ENCODE measurements at regions not wholly inside any gene's neighbourhood (a gene's known extent, or its start where the extent isn't known, plus 50 kb on each side); places are given as distances from the start of the nearest gene placed in this dataset.

DNA sequence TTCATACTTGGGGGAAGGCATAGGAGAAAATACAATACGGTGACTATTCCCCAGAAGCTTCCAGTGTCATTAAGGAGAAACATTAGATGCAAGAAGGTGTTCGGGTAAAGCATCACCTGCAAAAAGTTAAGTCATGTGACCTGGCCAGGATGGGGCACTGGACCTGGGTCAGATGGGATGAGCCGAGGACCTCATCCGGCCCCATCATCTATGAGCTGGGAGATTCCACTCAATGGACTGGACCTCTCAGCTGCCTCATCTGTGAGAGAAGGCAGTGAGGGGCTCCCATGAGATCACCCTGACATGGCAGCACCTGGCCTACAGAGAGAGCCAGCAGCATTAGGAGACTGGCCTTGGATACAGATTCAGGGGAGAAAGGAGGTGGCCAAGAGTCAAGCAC lies 111.4 kb upstream of the TEX51 start:
- no peaks in the 10 kb centered on the region for H3K27me3 ChIP-seq (ENCODE audit: control insufficient read depth, insufficient read depth, low read length)
- ChIA-PET CTCF (no interaction called here), POLR2A (no interaction called here)
- H3K36me3 ChIP-seq (ENCODE audit: control insufficient read depth, insufficient read depth, low read length) = no peaks in the 10 kb centered on the region
- TF ChIP-seq, protein P1, sequence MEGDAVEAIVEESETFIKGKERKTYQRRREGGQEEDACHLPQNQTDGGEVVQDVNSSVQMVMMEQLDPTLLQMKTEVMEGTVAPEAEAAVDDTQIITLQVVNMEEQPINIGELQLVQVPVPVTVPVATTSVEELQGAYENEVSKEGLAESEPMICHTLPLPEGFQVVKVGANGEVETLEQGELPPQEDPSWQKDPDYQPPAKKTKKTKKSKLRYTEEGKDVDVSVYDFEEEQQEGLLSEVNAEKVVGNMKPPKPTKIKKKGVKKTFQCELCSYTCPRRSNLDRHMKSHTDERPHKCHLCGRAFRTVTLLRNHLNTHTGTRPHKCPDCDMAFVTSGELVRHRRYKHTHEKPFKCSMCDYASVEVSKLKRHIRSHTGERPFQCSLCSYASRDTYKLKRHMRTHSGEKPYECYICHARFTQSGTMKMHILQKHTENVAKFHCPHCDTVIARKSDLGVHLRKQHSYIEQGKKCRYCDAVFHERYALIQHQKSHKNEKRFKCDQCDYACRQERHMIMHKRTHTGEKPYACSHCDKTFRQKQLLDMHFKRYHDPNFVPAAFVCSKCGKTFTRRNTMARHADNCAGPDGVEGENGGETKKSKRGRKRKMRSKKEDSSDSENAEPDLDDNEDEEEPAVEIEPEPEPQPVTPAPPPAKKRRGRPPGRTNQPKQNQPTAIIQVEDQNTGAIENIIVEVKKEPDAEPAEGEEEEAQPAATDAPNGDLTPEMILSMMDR (IDR thresholded peaks at IDR 0.05; ENCODE audit: insufficient read depth, low read depth, low read length) = no peak
- no peak for DNase-seq (ENCODE audit: low read depth)
- H3K4me3 ChIP-seq (ENCODE audit: low read depth, low read length) = no peak overlapping the region

DNA sequence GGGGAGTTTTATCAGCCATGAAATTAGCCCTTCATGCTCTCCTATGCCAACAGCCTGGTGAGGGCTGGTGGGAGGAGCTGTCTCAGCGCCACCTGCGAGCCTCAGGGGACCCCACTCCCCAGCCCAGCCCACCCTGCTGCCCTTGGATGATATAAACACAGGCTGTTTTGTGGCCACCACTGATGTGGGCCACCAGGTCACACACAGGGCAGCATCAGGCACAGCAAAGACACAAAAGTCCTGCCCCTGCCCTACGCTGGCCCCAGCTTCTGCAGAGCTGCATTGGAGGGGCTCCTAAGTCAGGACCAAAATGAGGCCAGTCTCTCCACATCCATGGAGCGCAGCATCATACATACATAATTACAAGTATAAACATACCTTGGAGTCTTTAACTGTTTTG lies 110.6 kb upstream of the TEX51 start:
- DNase-seq (ENCODE audit: low read depth) = no peak
- TF ChIP-seq, protein P1 (IDR thresholded peaks at IDR 0.05; ENCODE audit: insufficient read depth, low read depth, low read length) = no peak
- CTCF ChIA-PET = no interaction called here
- Histone ChIP-seq H3K36me3 (ENCODE audit: control insufficient read depth, insufficient read depth, low read length) (no peaks in the 10 kb centered on the region), H3K27me3 (ENCODE audit: control insufficient read depth, insufficient read depth, low read length) (no peaks in the 10 kb centered on the region; the same call in 1 of the 2 replicates), H3K4me3 (ENCODE audit: low read depth, low read length) (no peak overlapping the region)
- POLR2A ChIA-PET = no interaction called here

DNA sequence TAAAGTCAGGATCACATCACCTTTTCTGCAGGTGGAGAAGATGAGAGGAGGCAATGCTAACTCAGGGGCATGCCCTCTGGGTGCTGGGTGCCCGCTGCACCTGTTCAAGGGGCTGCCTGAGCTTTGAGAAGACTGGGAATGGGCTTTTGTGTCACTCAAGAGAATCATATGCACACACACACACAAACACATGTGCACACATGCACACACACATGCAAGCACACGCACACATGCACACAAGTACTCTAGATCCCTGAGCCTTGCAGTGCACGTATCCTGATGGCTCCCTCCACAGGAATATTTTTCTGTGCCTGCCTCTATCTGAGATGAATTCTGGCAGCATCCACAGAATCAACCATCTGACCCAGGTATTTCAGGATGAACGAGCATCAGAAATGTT lies 110.0 kb upstream of the TEX51 start:
- no peak overlapping the region for H3K4me3 ChIP-seq (ENCODE audit: low read depth, low read length)
- CTCF ChIA-PET = no interaction called here
- no peaks in the 10 kb centered on the region for H3K36me3 ChIP-seq (ENCODE audit: control insufficient read depth, insufficient read depth, low read length)
- H3K27me3 ChIP-seq (ENCODE audit: control insufficient read depth, insufficient read depth, low read length) = no peaks in the 10 kb centered on the region; the same call in 1 of the 2 replicates
- TF ChIP-seq, protein P1 (IDR thresholded peaks at IDR 0.05; ENCODE audit: insufficient read depth, low read depth, low read length) = no peak
- POLR2A ChIA-PET = no interaction called here
- no peak for DNase-seq (ENCODE audit: low read depth)

DNA sequence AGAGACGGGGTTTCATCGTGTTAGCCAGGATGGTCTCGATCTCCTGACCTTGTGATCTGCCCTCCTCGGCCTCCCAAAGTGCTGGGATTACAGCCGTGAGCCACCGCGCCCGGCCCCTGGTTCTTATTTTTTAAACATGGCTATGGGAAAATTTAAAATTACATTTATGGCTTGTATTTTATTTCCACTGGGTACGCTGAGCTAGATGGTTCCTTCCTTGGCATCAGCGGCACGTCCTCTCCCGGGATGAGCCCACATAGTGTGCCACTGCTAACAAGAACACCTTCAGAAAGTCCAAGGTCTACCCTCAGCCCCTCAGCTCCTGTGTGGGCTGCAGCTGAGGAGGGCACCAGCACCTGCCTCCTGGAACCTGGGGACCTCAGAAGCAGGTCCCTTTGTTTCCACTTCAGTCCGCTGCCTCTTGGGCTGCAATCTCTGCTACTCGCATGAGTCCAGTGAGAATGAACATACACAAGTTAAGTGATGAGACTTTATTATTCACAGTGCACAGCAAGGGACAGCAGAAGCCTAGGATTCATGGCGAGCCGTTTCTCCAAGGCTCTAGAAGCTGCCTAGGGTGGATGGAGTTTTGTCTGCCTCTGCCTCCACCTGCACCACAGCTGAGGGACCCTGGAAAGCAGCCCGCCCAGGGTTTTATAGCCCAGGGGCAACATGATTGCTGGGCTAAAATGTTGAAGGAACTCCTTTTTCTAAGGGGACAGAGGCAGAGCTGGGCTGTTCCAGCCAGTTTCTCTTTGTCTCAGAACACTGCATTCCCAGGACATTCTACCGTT lies 107.5 kb upstream of the TEX51 start:
- CTCF ChIA-PET = no interaction called here
- POLR2A ChIA-PET = no interaction called here
- DNase-seq (ENCODE audit: low read depth) = no peak
- H3K4me3 ChIP-seq (ENCODE audit: low read depth, low read length) = no peak overlapping the region
- peaks cover 1% of the 10 kb centered on the region for H3K27me3 ChIP-seq (ENCODE audit: control insufficient read depth, insufficient read depth, low read length)
- TF ChIP-seq, protein P1 (IDR thresholded peaks at IDR 0.05; ENCODE audit: insufficient read depth, low read depth, low read length) = no peak
- no peaks in the 10 kb centered on the region for H3K36me3 ChIP-seq (ENCODE audit: control insufficient read depth, insufficient read depth, low read length)

DNA sequence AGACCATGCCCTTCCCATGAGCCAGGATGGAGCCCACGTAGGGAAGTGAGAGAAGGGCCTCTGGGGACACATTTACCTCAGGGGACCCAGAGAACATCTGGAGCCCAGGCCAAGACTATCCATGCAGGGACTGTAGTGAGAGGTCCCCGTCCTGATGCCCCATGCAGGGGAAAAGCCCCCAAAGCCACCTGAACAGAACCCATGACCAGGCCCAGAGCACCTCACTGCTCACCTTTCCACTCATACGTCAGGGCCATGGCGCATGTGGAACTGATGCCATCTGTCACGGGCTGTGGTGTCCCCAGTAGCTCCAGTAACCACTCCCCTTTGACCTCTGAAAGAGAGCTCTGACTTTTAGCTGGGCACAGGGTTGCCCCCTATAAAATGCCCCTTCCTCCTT lies 106.5 kb upstream of the TEX51 start:
- peaks cover 1% of the 10 kb centered on the region for H3K27me3 ChIP-seq (ENCODE audit: control insufficient read depth, insufficient read depth, low read length)
- no peaks in the 10 kb centered on the region for H3K36me3 ChIP-seq (ENCODE audit: control insufficient read depth, insufficient read depth, low read length)
- no peak overlapping the region for H3K4me3 ChIP-seq (ENCODE audit: low read depth, low read length)
- ChIA-PET CTCF (no interaction called here), POLR2A (no interaction called here)
- DNase-seq (ENCODE audit: low read depth) = no peak
- TF ChIP-seq, protein P1 (IDR thresholded peaks at IDR 0.05; ENCODE audit: insufficient read depth, low read depth, low read length) = no peak
